HG03196 (cell line): ENCODE measurements at regions not wholly inside any gene's neighbourhood (a gene's known extent, or its start where the extent isn't known, plus 50 kb on each side); places are given as distances from the start of the nearest gene placed in this dataset.

Experiments used
- ATAC-seq: cut with Tn5 transposase; IDR thresholded peaks from one replicate; pipeline ENCODE4 v1.9.1; 2021; ENCODE audit not compliant: unreplicated experiment

DNA sequence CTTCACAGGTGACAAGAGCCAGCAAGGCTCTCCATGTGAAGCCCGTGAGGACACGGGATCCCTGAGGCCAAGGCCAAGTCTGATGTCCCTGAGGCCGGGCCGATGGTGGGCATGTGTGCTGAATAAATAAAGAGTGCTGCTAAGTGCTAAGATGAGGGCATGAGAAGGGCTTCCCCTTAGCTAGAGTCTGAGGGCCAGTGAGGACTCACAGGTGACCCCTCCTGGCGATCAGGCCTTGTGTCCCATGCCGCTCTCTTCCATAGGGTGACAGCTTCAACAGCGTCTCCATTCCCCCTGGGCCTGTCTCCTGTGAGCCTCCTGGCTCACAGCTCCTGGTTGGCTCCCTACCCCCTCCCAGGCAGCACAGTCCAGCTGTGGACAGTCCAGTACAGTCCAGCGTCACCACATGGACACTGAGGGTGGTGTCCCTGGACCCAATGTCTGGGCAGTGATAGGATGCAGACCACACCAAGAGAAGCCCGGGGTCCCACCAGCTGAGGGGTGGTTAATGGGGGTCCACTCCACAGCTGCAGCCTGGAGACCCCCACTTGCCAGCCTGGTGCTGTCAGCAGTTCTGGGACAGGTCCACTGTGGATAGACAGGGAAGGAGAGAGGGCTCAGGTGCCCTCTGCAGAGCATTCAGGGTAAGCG lies 1033.2 kb downstream of the TBC1D22A start:
- ATAC-seq = no peak

DNA sequence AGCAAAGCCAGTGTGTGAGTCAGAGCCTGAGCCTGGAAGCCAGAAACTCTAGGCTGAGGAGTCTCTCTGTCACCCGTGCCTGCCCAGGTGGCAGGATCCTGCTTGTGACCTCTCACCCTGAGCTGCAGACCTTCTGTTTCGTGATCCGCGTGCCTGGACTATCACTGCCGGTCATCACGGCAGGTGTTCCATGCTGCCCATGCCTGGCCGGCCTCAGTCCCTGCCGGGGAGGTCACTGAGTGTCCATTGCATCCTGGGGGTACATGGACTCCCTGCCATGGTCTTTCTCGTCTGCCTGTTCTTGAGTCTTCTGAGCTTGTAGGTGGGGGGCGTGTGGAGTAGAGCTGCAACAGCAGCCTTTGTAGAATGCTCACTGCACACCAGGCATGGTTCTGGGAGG lies 1032.4 kb downstream of the TBC1D22A start:
- no peak for ATAC-seq

DNA sequence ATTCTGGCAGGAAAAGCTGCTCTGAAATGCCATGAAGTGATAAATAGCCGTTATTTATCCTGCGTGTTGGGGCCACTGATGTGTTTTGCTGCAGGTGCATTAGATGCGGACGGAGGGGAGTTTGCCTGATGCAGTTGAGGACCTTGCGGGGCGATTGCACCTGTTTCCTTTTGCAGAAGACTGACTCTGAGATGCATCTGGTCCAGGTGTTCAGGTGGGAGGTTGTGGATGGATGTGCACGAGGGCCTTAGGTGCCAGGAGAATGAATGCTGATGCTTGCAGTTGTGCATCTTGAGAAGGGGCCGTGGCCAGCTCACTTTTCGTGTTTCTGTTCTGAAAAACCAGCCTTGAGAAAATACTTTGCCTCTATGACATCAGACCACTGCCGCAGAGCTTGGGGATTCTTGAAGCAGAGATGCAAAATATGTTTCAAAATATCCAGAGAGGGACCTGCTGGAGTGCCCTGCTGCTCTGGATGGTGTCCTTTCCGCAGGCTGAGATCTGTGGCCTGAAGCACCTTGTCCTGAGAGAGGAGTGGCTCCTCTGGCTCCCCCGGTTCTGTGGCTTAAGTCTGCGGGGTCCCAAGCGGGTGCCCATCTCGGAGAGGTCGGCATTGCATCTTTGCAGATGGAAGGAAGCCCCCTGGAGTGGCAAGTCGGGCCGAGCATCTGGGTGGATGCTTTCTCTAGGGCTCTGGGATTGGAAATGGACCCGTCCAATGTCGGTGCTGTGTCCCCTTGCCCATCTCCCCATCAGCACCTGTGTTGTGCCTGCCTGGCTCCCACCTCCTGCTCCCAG lies 1031.1 kb downstream of the TBC1D22A start:
- no peak for ATAC-seq

DNA sequence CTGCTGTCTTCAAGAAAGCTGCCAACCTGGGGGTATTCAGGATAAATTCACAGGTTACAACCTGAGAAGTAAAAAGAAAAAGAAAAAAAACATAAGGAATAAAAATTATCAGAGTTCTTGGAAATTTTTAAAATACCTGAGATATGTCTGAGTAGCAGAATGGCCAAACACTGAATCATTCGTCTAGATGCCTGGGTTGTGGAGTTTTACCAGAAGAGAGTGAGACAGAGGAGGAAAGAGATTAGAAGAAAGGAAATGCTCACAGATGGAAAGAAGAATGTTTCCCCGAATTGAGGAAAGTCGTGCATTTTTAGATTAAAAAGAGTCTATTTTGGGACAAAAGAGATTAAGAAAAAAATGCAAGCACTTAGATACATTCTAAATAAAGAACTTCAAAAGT lies 1026.7 kb downstream of the TBC1D22A start:
- no peak for ATAC-seq

DNA sequence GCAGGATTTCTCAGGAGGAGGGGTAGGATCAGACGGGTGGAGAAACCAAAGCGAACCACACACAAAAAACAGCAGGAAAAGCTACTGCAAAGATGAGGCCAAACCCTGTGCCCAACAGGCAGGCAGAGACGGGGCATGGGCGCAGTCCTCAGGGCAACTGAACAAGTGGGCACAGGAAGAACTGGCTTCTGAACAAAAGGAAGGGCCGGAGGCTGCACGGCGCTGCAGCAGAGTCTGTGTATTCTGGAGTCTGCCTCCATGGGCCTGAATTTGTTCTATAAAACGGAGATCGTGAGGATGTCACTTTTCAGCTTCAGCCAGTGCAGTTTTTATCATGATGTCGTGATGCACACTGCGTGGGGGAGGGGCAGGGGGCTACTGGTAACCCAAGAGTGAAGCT lies 1026.0 kb downstream of the TBC1D22A start:
- no peak for ATAC-seq

DNA sequence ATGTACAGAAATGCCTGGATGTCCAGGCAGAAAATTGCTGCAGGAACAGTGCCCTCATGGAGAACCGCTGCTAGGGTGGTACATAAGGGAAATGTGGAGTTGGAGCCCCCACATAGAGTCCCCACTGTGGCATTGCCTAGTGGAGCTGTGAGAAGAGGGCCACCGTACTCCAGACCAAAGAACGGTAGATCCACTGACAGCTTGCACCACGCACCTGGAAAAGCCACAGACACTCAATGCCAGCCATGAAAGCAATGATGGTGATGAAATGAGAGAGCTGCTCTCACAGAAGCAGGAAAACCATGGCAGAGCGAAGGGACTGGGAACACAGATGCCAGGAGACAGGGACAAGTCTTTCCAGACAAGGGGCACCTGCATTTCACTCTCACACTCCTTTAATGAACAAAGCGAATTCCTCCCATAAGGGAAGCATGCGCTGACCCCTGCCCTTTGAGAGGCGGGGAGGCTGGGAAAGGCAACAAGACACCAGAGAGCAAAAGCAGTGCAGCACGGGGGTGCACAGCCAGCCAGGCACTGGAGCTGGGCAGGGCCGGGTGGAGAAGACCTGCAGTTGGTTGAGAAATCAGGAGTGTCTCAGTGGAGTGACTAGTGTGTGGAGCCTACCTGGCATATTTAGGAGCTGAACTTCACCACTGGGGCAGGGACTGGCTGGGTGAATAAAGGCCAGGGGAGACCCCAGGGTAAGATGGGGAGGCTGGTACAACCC lies 1025.2 kb downstream of the TBC1D22A start:
- ATAC-seq = no peak

DNA sequence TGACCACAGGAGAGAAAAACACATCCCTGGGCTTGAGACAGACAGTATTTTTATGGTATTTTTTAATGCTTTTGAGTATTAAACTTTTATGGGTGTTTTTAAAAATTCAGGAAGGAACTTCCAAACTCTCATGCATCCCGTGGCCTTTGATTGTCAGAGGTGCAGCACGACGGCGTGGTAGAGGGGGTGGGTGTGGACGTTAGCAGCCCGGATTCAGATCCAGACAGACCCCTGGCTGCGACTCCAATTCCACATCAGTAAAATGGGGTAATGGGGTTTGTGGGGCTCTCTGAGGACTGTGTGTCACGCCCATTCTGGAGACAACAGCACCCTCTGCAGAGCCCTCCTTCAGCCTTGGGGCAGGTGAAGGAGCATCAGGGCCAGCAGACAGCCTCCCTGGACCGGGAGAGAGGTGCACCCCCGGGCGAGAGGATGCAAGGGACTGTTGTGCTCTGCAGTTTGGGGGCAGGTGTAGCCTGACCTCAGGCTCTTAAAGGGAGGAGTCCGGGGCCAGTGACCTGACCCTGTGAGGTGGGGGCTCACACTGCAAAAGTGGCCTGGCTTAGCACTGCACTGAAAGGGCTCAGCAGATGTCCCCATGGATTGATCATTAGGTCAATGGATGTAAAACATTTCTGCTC lies 1024.3 kb downstream of the TBC1D22A start:
- ATAC-seq = no peak

DNA sequence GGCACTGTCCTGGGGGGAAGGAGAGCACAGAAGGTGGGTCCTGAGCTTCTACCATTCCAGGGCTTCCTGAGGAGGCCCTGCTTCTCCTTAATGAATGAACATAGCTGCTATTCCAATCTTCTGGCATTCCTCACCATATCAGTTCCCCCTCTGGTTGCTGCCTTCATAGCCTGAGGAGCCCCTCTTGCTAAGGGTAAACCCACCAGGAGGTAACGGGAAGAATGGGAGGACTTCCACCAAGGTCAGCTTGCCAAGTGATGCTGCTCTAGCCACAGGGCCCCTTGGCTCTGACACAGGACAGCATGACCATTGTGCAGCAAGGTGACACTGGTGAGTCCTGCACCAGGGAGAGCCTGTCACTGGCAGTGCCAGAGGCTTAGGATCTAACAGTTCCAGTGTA lies 1022.5 kb downstream of the TBC1D22A start:
- ATAC-seq = no peak

DNA sequence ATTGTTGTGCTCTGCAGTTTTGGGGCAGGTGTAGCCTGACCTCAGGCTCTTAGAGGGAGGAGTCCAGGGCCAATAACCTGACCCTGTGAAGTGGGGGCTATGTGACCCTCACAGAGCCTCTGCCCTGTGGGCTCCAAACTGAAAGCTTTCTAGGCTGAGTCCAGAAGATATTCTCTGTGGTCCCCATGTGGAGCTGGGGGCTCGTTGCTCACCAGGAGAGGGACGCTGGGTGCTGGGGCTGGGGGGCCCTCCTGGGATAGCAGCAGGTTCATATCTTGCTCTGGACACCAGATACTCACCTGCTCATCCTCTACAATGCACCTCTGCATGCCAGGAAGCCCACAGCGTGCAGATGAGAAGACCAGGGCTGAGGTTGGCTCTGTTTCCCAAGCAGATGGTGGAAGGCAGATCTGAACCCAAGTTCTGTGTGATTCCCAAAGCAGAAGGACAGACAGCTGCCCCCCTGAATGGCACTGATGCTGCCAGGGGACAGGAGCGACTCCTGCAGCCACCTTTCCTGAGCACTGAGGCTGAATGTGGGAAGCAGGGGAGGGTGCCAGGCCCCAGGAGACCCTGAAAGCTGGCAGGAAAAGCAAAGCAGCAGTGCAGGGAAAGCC lies 1022.0 kb downstream of the TBC1D22A start:
- no peak for ATAC-seq

DNA sequence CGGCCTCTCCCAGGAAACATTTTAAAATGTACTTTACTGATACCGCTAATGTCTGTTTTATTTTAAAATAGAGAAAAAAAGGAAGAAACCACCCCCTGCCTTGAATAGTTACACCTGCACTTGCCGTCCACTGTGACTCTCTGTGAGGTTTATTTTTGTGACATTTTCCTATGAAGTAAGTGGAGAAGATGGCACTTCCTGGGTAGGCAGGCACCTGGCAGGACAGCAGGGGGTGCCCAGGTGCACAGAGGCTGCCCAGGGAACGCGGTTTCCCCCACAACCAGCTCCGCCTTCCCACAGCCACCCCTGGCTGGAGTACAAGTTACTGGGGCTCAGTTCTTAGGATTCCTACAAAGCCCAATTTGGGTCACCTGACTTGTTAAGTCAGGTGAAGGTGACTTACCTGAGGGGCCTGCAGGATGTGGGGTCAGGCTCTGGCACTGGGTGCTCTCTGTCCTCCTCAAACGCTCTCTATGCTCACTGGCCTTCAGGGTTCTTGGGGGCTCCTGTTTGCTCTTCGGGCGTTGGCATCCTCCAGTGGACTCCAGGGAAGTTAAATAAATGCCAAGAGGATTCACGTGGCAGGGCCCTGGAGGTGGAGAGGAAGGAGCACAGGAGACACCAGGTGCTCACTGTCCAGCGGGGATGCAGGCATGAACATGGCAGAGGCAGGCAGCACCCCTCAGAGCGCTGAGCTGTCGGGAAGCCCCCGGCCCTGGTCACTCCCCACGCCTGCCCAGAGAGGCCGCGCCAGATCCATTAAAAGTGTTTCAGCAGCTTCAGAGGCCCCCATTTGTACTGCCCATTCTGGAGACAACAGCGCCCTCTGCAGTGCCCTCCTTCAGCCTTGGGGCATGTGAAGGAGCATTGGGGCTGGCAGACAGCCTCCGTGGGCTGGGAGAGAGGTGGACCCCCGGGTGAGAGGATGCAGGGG lies 1021.2 kb downstream of the TBC1D22A start:
- ATAC-seq = no peak

DNA sequence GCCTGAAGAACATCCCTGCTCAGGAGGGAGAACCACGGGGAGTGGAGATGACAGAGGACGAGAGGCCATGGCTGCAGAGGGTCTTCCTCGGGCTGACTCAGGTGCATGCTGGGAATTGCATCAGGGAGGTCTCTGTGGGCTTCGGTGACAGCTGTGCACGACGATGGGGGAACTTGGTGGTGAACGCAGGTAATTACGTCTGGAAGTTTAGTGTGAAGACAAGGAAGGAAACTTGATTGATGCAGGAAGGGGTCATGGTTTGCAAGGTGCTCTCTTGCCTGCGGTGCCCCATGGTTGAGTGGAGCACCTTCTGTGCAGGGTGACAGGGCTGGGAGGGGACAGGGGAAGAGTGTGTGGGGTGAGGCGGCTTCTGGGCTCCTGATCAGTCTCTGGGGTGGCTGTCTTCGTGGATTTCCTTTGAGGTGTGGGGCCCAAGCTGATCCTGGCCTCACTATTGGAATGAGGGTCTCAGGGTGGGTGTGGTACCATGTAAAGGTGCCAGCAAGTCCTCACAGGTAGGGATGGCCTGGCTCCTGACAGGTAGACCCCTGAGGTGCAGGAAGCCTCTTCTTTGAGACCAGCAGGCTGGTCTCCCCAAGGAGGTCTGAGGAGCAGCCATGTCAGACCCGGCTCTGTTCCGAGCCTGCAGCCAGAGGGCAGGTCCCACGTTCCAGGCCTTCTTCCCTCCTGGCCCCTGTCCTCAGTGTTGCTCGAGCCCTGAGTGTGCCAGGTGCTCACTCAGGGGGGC lies 1020.1 kb downstream of the TBC1D22A start:
- no peak for ATAC-seq

DNA sequence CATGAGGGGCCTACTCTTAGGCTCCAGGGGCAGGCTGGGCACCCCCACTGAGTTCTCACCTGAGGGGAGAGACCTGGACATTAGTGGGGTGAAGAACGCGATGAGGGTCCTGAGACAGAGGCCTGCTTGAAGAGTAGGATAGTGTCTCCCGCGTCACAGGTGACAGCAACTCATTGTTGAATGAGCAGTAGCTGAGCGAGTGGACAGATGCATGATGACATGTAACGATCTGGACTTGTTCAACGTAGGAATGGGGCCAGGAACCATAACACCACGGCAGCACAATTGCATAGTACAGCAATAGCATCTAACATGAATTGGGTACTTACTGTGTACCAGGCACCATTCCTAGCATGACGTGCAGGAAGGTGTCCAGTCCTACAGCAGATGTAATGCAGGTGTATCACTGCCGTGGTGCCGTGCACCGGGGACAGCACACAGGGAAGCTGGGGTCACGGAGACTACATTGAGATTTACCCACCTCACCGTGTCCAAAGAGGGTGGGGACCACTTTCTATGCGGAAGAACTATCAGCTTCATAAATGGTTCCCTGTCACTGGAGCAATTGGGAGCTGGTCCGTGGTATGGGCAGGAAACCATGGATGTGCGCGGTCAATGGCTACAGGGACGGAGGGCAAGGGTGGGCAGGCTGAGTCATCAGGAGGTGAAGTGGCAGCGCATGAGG lies 1019.1 kb downstream of the TBC1D22A start:
- no peak for ATAC-seq

DNA sequence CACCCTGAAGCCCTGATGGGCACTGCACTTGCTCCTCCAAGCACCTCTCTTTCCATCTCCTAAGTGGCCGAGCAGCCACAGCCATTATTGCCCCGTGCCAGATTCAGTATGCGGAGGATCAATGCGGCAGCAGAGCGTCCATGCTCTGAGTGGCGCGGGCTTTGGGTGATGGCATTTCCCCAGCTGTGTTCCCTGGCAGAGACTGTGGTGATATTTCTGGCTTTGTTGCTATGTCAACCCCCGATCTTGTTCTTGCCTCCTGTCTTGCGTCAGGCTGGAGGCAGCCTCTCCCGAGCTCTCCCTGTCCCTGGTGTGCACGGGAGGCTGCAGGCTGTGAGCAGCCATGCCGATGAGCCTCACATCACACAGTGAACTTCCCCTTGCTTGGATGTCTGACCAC lies 1018.6 kb downstream of the TBC1D22A start:
- ATAC-seq = no peak

DNA sequence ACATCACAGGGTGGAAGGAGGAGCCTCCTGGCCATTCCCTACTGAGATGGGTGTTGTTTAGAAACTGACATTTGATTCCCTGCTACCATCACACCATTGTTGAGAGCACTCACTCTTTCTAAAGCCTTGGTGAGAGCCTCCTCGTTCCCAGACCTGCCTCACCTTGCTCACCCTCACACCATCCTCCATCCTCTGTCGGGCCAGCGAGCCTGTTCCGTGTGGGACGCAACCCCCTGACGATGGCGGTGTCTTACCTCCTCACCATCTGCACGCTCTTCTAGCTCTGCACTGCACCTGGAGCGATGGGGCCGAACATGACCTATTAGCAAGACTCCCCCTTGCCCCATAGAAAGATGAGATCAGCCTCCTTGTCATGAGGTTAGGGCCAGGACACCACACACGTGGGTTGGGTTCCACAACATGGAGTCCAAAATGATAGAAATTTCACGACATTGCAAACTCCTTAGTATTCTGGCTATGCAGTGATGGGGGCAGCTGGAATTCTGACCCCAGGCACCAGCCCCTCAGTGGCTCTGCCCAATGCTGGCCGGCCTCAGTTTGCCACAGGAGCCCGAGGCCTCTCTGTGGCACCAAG lies 1017.9 kb downstream of the TBC1D22A start:
- ATAC-seq = no peak

DNA sequence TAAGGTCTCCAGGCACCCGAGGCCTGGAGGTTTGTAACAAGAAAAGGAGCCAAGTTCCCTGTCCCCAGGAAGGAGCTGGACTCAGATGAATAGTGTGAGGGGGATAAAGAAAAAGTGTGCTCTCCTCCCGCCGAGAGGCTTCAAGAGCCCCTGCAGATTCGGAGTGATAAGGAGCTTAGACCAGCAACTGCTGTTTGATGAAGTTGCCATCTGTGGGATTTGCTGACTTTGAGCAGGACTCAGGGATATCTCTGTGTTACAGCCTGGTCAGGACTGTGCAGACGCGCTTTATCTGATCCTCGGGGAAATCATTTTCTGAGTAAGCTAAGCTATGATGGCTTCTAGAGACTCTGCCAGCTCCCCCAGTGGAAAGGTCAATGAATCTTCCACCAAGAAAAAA lies 1017.0 kb downstream of the TBC1D22A start:
- ATAC-seq = no peak

DNA sequence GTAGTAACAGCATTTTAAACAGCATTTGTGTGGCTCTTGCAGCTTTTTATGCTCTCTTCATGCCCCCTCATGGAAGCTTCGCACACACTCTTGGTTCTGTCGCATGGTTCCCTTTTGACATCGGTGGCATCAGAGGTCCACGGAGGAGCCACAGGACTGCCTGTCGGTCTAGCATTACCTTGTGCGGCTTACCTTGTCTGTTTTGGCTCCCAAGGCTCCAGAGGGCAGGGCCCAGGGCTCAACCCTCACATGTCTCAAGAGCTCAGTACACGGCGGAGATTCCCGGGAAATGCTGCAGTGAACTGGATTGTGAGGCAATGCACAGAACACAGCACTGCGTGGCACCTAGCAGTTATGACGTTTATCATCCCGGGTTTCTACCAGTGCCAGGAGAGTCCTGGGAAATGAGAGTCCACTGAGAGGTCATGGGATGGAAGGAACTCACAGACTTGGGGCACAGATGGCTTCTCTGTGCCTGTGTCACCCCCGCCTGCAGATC lies 1015.8 kb downstream of the TBC1D22A start:
- no peak for ATAC-seq

DNA sequence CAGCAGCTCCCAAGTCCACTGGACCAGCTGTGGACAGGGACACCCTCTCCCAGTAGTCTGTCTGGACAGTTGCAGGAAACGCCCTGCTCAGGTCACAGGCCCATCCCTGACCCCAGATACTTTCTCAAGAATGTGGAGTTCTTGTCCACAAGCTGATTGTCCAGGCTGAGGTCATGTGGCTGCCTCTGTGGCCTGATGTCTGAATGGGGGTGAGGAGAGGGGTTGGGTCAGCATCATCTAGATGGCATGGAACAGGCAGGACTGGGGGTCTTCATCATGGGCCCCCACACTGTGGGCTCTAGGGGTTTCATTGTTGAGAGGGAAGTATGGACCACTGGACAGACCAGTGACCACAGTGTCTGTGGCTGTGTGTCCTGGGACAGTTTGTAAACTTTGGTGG lies 1015.0 kb downstream of the TBC1D22A start:
- ATAC-seq = no peak

DNA sequence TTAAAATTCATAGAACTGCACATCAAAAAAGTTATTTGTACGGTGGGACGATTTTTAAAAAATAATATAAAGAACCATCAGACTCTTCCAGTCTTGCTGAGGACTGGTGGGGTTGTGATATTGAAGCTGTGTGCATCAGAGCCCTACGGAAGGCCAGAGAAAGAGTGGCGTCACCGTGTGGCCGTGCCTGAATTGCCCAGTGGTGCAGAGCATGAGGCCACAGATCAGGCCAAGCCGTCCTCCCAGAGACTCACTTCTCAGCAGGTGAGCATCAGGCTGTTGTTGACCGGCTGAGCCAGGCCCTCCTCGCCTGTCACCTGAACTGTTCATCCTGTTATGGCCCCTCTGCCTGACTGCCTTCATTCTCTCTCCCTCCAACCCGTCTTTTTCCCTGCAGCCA lies 1013.9 kb downstream of the TBC1D22A start:
- ATAC-seq = no peak
